Activated CD4-positive, alpha-beta T cell treated with anti-CD3 and anti-CD28 coated beads, Interleukin-2, Interleukin-6, amounts not matched to agents 100 ng/mL and 50 ng/mL, durations not matched to agents 16 hours and 8 hours (primary cell): ENCODE measurements at regions not wholly inside any gene's neighbourhood (a gene's known extent, or its start where the extent isn't known, plus 50 kb on each side); places are given as distances from the start of the nearest gene placed in this dataset.

ENCODE experiments used
- DNase-seq: peaks from one replicate; pipeline ENCODE4 v3.0.0-alpha.2; 2020

- DNase-seq: no peak
Measured at GRCh38 chr18:40692871-40693270, 1262.2 kb upstream of the PIK3C3 start.

- no peak for DNase-seq
Measured at GRCh38 chr18:40690062-40690461, 1265.0 kb upstream of the PIK3C3 start.

DNA sequence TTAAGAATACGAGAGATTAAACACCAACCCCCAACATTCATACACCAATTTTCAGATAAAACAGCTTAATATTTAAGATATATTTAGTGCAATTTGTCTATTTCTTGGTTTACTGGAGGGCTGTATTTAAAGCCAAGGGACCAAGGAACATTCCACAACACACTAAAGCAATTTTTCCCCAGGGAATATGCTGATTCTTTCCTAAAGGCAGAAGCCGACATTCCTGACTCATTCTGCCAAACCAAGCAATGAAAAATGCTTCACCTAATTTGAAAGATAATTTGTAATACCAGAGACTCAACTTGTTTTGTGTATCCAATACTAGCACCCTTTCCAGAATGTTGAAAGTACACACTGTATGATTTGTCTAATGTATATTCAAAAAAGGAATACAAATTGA lies 1267.6 kb upstream of the PIK3C3 start:
- DNase-seq: no peak

GRCh38 chr18:40686836-40687235 lies 1268.2 kb upstream of the PIK3C3 start:
- no peak for DNase-seq

DNA sequence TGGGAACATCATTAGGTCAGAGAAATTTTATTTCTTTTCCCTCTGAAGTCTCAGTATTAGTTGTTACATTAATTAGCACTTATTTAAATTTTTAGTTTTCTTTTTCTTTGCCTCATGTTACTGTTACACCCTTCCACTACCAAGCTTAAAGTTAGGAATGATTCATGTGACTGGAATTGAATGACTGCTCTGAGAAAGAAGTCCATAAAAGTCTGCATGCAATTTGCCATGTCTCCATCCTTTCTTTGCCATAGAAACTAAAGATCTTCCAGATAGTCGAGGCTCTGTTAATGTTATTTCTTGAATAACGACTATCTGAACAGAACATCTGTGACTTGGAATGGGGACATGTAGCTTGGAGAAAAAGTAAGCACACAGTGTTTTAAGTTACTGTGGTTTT lies 1269.8 kb upstream of the PIK3C3 start:
- DNase-seq: no peak

GRCh38 chr18:40678318-40678717 lies 1276.7 kb upstream of the PIK3C3 start:
- no peak for DNase-seq

DNA sequence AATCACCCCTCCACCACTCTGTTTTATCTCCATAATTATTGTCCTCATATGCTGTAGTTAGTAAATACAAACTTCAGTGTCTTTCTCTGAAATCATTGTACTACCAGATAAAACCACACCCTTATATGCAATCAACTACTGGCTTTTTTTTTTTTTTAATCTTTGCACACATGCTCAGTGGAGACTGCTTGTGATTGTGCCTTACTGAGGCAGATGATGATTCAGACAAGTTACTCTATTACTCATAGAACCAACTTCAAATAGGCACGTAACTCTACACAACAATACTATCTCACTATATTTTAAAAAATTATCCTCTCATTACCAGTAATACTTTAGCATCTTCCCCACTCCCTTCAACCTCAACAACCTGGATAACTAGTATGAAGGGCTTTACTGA lies 1278.4 kb upstream of the PIK3C3 start:
- no peak for DNase-seq

DNA sequence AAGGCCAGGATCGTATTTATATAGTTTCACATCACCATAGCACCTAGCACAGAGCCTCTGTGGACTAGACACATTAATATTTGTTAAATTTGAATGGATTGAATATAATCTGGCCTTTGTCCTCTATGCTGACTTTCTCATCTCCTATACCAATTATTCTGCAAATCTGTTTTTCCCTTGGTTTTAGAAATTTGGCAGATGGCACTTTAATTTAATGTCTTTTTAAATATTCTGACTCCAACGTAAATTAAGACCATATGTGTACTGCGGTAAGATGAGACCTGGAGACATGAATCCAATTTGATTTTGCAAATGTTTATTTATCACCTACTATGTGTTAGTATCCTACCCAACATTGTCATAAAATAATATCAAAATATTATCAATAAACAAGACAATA lies 1281.9 kb upstream of the PIK3C3 start:
- DNase-seq: no peak

DNA sequence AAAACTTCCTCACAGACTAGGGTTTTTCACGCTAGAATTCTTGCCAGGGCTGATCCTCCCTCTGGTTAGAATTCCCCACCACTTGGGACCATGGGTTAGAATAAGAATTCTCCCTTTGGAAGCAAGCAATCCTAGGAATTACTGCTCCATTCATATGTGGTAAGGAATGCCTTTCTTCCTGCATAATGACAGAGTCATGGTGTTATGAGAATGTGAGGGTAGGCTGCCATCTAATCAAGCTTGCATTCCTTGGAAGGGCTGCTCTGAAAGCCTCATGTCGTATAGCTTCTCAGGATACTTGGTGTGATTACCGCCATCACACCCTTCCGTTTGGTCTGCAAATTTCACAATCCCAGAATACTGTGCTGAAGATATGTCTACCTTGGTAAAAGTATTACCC lies 1282.4 kb upstream of the PIK3C3 start:
- DNase-seq: no peak

GRCh38 chr18:40670668-40671375 lies 1284.2 kb upstream of the PIK3C3 start:
- DNase-seq: no peak

DNA sequence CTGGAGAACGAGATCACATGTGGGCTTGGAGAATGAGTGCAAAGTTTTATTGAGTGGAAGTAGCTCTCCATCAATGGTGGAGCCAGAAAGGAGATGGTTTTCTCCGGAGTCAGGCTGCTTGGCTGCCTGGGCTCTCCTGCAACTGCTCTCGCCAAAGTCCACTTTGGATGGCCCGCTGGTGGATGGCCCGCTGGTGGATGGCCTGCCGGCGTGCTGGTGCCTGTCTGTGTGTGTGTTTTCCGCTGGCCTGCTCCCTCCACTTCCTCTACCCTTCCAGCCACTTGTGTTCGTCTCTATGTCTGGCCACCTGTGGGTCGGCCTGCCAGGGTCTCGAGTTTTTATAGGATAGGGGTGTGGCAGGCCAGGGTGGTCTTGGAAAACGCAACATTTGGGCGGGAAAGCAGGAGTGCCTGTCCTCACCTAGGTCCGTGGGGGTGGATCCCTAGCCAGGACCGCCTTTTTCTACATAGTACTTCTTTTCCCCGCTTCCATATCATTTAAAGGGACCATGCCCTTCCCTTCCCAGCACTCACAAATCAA lies 1292.1 kb upstream of the PIK3C3 start:
- no peak for DNase-seq

DNA sequence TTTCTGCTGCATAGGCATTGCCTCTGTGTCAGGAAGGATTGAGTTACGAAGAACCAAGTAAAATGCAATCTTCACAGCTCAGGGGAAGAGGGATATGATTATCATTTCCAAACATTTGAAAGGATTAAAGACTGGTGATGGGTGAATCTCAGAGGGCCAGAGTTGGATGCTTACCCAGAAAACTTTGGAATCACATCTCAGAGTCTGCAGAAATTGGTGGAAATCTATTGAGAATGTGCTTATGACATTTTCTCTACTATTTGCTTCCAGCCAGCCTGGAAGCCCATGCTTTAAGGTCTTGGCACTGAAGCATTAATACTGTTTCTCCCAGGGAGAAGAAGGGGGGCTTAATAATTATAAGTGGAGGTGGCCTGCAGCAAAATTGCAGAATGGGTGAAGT lies 1301.4 kb upstream of the PIK3C3 start:
- DNase-seq: no peak

GRCh38 chr18:40652321-40652720 lies 1302.7 kb upstream of the PIK3C3 start:
- no peak for DNase-seq

DNA sequence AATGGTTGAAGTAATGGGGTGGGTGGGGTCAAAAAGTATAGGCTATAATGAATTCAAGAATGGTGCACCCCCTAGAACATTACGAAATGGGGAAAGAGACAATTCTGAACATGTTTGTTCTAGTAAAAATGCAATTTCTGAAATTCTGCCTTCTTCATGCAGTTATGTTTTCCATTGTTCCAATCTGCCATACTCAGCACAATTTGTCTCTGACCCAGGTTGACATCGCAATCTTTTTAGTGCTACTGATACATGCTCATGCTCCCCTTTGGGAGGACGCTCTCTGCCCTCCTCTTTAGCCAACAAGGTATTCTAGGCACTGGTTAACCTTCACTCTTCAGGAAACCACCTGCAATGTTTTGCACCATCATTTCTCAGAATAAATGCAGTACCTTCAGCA lies 1303.9 kb upstream of the PIK3C3 start:
- DNase-seq: no peak

GRCh38 chr18:40642692-40643229 lies 1312.3 kb upstream of the PIK3C3 start:
- DNase-seq: no peak

GRCh38 chr18:40631319-40631718 lies 1323.7 kb upstream of the PIK3C3 start:
- no peak for DNase-seq

DNA sequence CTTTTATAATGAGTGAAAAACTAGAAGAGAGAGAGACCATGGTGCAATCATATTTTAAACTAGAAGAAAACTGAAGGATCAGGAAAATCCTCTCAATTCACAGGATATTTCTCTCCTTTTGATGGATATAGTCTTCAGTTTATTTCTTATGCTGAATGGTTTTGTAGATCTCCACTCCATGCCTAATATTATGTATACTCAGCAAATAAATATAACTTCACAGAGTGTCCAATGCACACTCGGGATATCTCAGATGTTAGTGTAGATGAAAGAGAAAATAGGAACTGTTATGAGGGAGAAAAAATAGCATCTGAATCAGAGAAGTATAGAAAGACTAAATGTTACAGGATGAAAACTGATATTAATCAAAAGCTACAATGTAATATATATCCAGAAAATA lies 1324.5 kb upstream of the PIK3C3 start:
- no peak for DNase-seq

DNA sequence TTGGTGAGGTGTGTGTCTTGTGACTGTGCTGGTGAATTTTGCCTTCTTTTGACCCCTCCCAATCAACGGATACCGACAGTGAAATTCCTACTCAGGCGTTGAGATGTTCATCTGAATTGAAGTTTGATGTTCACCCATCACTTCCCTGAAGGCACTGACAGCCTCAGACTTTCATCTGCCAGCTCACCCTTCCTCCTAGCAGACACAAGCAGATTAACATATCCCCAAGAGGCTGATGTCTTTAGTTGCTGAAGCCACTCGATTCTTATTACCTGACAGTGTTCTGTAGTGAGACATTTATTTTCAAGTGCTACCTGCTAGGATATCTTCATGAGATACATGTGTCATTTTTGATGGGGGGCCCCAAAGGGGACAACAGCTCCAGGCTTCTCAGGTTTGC lies 1330.1 kb upstream of the PIK3C3 start:
- DNase-seq: no peak

DNA sequence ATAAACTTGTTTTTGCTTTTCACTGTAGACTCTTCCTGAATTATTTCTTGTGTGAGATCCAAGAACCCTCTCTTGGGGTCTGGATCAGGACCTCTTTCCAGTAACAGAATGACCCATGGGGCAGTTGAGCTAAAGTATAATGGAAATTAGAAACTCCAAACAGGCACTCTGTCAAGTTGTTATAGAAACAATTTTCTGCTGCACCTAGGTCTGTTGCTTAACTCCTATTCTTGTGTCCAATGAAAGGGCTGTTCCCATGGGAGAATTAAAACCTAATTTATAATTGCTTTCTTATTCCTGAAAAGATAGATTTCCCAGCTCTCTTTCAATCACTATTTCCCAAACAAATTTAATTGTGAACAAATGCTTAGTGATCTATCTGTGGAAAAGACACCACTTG lies 1341.3 kb upstream of the PIK3C3 start:
- no peak for DNase-seq

DNA sequence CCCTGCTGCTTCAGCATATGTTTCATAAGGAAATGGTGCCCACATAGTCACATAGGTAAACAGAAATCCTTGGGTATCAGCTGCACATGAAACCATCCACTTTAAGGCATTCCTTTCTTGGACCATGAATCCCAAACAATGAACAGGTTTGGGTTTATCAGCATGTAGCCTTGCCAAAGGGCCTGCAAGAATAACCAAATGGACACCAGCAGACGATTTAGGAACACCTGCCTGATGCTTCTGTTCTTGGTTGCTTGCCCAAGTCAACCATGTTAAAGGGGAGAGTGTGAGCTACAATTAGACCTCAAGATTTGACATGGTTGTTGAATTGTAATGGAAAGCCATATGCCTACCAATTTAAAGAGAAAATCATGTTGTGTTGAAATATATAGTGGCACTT lies 1342.7 kb upstream of the PIK3C3 start:
- DNase-seq: no peak

GRCh38 chr18:40608226-40608625 lies 1346.8 kb upstream of the PIK3C3 start:
- no peak for DNase-seq

DNA sequence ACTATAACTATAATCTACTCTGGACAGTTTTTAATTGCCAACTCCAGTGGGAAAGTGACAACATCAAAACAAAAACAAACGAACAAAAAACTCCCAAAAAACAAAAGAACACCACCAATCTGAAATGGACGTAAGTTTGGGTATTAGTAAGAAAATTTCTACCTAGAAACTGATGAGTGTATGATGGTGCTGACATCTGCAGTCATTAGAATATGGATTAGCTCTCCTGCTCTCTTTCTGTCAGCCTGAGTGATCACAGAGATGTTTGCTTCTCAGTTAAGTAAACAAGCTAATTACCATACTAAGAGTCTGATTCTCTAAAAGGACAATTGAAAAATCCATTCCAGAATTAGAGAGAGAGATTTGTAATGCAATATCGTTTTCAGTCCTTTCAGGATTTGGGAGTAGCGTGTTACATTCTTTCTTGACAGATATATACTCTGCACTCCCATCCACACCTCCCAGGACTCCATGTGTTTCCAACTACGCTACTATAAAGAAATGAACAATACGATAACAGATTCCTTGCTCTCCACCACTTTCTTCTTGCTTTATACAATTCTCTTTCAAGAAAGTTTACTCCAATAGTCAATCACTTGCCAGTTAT lies 1347.4 kb upstream of the PIK3C3 start:
- no peak for DNase-seq

DNA sequence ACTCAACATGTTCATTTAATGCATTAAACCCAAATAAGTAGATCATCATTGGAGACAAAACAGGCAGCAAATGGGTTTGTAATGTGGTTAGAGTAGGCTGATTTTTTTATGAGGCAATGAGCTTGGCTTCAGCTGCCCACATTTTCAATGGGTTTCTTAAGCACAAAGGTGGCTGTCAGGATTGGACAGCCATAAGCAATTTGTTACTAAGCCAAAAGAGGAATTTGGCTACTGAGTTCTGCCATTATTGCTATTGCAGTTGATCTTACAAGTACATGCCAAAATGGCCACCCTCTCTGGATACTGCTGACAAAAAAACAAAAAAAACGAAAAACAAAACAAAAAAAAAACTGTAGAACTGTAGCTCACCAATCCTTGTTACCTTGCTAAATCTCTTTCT lies 1348.0 kb upstream of the PIK3C3 start:
- DNase-seq: no peak

GRCh38 chr18:40583671-40584070 lies 1371.4 kb upstream of the PIK3C3 start:
- no peak for DNase-seq

- DNase-seq: no peak
Measured at GRCh38 chr18:40582105-40582504, 1372.9 kb upstream of the PIK3C3 start.
